SK-N-SH (cell line): ENCODE measurements at regions not wholly inside any gene's neighbourhood (a gene's known extent, or its start where the extent isn't known, plus 50 kb on each side); places are given as distances from the start of the nearest gene placed in this dataset.

Experiments used
- CTCF ChIA-PET: fragments of 300-600, 350-600 bp; formaldehyde crosslinking; extraction: SDS; loops from one replicate; lab custom pipeline; 2021; lab: Yijun Ruan, JAX
- POLR2A ChIA-PET: fragments of 350-600 bp; sonication (Branson Sonifier 250); formaldehyde crosslinking; extraction: SDS; loops from one replicate; lab custom pipeline; 2020; ENCODE audit warnings: antibody characterized with exemption, inconsistent platforms; lab: Yijun Ruan, JAX
- DNase-seq: peaks from one replicate; pipeline ENCODE4 v3.0.0; 2012
- H2AFZ ChIP-seq: fragments of 200-600 bp; sonication (generic); 2 replicates; pipeline ENCODE4 v1.8.1; 2016; ENCODE audit warnings: antibody characterized with exemption, mild to moderate bottlenecking, low read depth
- H3F3A ChIP-seq: fragments of 200-600 bp; sonication (generic); replicated peaks from 2 replicates; pipeline ENCODE3; 2016; ENCODE audit warnings: antibody characterized with exemption, mild to moderate bottlenecking; ENCODE audit not compliant: insufficient read depth
- H3K27ac ChIP-seq, 2 experiments: fragments of 200-500 bp in 1 of 2; fragments of 200-600 bp in 1 of 2; sonication (Bioruptor generic) in 1 of 2; sonication (generic), shearing (Covaris generic) in 1 of 2; 2 replicates each; pipeline versions ENCODE4 v1.5.1 to v1.6.1; 2014 to 2016; ENCODE audit warnings: low read depth in 2 of 2, inconsistent platforms in 1 of 2, low read length in 1 of 2, mild to moderate bottlenecking in 1 of 2, mixed read lengths in 1 of 2
- H3K27me3 ChIP-seq: fragments of 200-600 bp; sonication (generic), shearing (Covaris generic); 2 replicates; pipeline ENCODE4 v1.6.1; 2016; ENCODE audit warnings: mixed run types; ENCODE audit not compliant: insufficient read depth
- H3K36me3 ChIP-seq, 2 experiments: fragments of 200-500 bp in 1 of 2; fragments of 200-600 bp in 1 of 2; sonication (Bioruptor generic) in 1 of 2; sonication (generic) in 1 of 2; replicated peaks in 1 of 2; 2 replicates each; pipeline versions ENCODE3 to v1.5.1; 2014 to 2016; ENCODE audit warnings: low read length in 1 of 2, mild to moderate bottlenecking in 1 of 2; ENCODE audit not compliant: insufficient read depth in 2 of 2, control insufficient read depth in 1 of 2
- H3K4me1 ChIP-seq, 2 experiments: fragments of 200-500 bp in 1 of 2; fragments of 200-600 bp in 1 of 2; sonication (Bioruptor generic) in 1 of 2; sonication (generic), shearing (Covaris generic) in 1 of 2; 2 replicates each; pipeline versions ENCODE4 v1.5.1 to v1.6.1; 2014 to 2016; ENCODE audit warnings: low read depth in 1 of 2, low read length in 1 of 2, mixed run types in 1 of 2; ENCODE audit not compliant: insufficient read depth in 2 of 2, control insufficient read depth in 1 of 2
- H3K4me2 ChIP-seq: fragments of 200-600 bp; sonication (generic), shearing (Covaris generic); 2 replicates; pipeline ENCODE4 v1.6.1; 2017; ENCODE audit warnings: mixed run types
- H3K4me3 ChIP-seq, 2 experiments: fragments of 200-500 bp in 1 of 2; fragments of 200-600 bp in 1 of 2; sonication (Bioruptor generic) in 1 of 2; sonication (generic), shearing (Covaris generic) in 1 of 2; 2 replicates each; pipeline versions ENCODE4 v1.5.1 to v1.8.1; 2014 to 2016; ENCODE audit warnings: low read depth in 2 of 2, inconsistent platforms in 1 of 2, low read length in 1 of 2, mild to moderate bottlenecking in 1 of 2, mixed read lengths in 1 of 2, moderate library complexity in 1 of 2
- H3K79me2 ChIP-seq: fragments of 200-600 bp; sonication (generic); 2 replicates; pipeline ENCODE4 v1.8.1; 2017; ENCODE audit warnings: mild to moderate bottlenecking; ENCODE audit not compliant: insufficient read depth
- H3K9ac ChIP-seq: fragments of 200-600 bp; sonication (generic); 2 replicates; pipeline ENCODE4 v1.6.1; 2017; ENCODE audit warnings: mixed run types
- H3K9me2 ChIP-seq: fragments of 200-600 bp; sonication (generic); 2 replicates; pipeline ENCODE4 v1.6.1; 2017; ENCODE audit warnings: mixed run types
- H3K9me3 ChIP-seq: fragments of 200-600 bp; sonication (generic); 2 replicates; pipeline ENCODE4 v1.6.1; 2017; ENCODE audit warnings: mixed run types, mild to moderate bottlenecking, moderate library complexity
- H4K20me1 ChIP-seq: fragments of 200-600 bp; sonication (generic); 2 replicates; pipeline ENCODE4 v1.6.1; 2017; ENCODE audit warnings: mild to moderate bottlenecking, mixed run types; ENCODE audit not compliant: insufficient read depth
- ELF1 ChIP-seq: IDR thresholded peaks from 2 replicates; pipeline ENCODE4 v1.4.0; 2012
- EP300 ChIP-seq, 2 experiments: IDR thresholded peaks; 2 replicates each; pipeline versions ENCODE4 v1.4.0 to v1.6.1; 2012; ENCODE audit warnings: borderline replicate concordance in 1 of 2, low read depth in 1 of 2, low read length in 1 of 2
- EZH2phosphoT487 ChIP-seq: fragments of 200-600 bp; sonication (generic); IDR thresholded peaks from 2 replicates; pipeline ENCODE4 v1.6.1; 2017; ENCODE audit warnings: low read depth, mixed run types, mild to moderate bottlenecking, antibody characterized with exemption, moderate library complexity, borderline replicate concordance
- FOXJ3 ChIP-seq: sonication (generic); formaldehyde crosslinking; IDR thresholded peaks from 2 replicates; pipeline ENCODE4 v1.5.1; 2020; ENCODE audit warnings: mild to moderate bottlenecking, missing genetic modification reagents
- FOXM1 ChIP-seq: IDR thresholded peaks from 2 replicates; pipeline ENCODE4 v1.4.0; 2012; ENCODE audit warnings: low read depth, mild to moderate bottlenecking
- GABPA ChIP-seq: IDR thresholded peaks from 2 replicates; pipeline ENCODE4 v1.4.0; 2012; ENCODE audit warnings: low read depth, mild to moderate bottlenecking
- IRF3 ChIP-seq: fragments of 150-350 bp; IDR thresholded peaks from 2 replicates; pipeline ENCODE4 v1.6.1; 2016; ENCODE audit warnings: mild to moderate bottlenecking, low read depth, low read length
- JUND ChIP-seq: IDR thresholded peaks from 2 replicates; pipeline ENCODE4 v1.4.0; 2012
- MAX ChIP-seq: IDR thresholded peaks from 2 replicates; pipeline ENCODE4 v1.4.0; 2012; ENCODE audit warnings: low read depth
- NFIC ChIP-seq: IDR thresholded peaks from 2 replicates; pipeline ENCODE4 v1.4.0; 2012; ENCODE audit warnings: borderline replicate concordance
- NRF1 ChIP-seq: IDR thresholded peaks from 2 replicates; pipeline ENCODE4 v1.6.1; 2012; ENCODE audit warnings: low read depth, mild to moderate bottlenecking, low read length
- RAD21 ChIP-seq: IDR thresholded peaks from 2 replicates; pipeline ENCODE4 v1.6.1; 2012; ENCODE audit warnings: mild to moderate bottlenecking, low read length
- RFX5 ChIP-seq: IDR thresholded peaks from 2 replicates; pipeline ENCODE4 v1.6.1; 2012; ENCODE audit warnings: mild to moderate bottlenecking, improper control_type of control experiment, low read length
- SIN3A ChIP-seq: IDR thresholded peaks from 2 replicates; pipeline ENCODE4 v1.6.1; 2012; ENCODE audit warnings: low read depth, mild to moderate bottlenecking, low read length, moderate library complexity, borderline replicate concordance
- TCF12 ChIP-seq: IDR thresholded peaks from 2 replicates; pipeline ENCODE4 v1.4.0; 2012
- USF2 ChIP-seq: fragments of 150-350 bp; IDR thresholded peaks from 2 replicates; pipeline ENCODE4 v1.6.1; 2017; ENCODE audit warnings: antibody characterized with exemption, low read length, low read depth, borderline replicate concordance
- YY1 ChIP-seq: IDR thresholded peaks from 2 replicates; pipeline ENCODE4 v1.4.0; 2012; ENCODE audit warnings: low read depth, mild to moderate bottlenecking
- ZBTB33 ChIP-seq: IDR thresholded peaks from 2 replicates; pipeline ENCODE4 v1.4.0; 2012; ENCODE audit warnings: low read depth, borderline replicate concordance
- WGBS: methylation state at CpG from one replicate; pipeline ENCODE4 v1.1.6; 2017; ENCODE audit warnings: low lambda C conversion rate; 5-methylcytosine and 5-hydroxymethylcytosine counted together

- 10% methylated on average over 10 of the region's 10 CpGs for WGBS
- Histone ChIP-seq H4K20me1 (no peaks in the 10 kb centered on the region), H3K9me2 (no peaks in the 10 kb centered on the region), H3K9ac (no peak overlapping the region), H3K27ac (no peak overlapping the region), H3K4me1 (no peaks in the 10 kb centered on the region), H3F3A (no peaks in the 10 kb centered on the region), H3K27me3 (no peaks in the 10 kb centered on the region; the same call in 1 of the 2 replicates), H3K4me2 (no peak overlapping the region), H2AFZ (no peak overlapping the region), H3K4me3 (no peak overlapping the region), H3K79me2 (no peaks in the 10 kb centered on the region), H3K9me3 (no peaks in the 10 kb centered on the region), H3K36me3 (no peaks in the 10 kb centered on the region)
- TF ChIP-seq GABPA: no peak
- no peak for TF ChIP-seq TCF12
- ChIA-PET CTCF (no interaction called here), POLR2A (no interaction called here)
- no peak for DNase-seq
Measured at GRCh38 chr4:24210332-24210902, 320.6 kb upstream of the PPARGC1A start.

GRCh38 chr4:24209906-24210305 is 320.1 kb upstream of the PPARGC1A start:
- Histone ChIP-seq H3K4me2 (no peak overlapping the region), H2AFZ (no peak overlapping the region), H3K4me1 (no peaks in the 10 kb centered on the region), H4K20me1 (no peaks in the 10 kb centered on the region), H3K9ac (no peak overlapping the region), H3K9me2 (no peaks in the 10 kb centered on the region), H3K36me3 (no peaks in the 10 kb centered on the region), H3K79me2 (no peaks in the 10 kb centered on the region), H3K27me3 (no peaks in the 10 kb centered on the region; the same call in 1 of the 2 replicates), H3F3A (no peaks in the 10 kb centered on the region), H3K4me3 (no peak overlapping the region), H3K9me3 (no peaks in the 10 kb centered on the region), H3K27ac (no peak overlapping the region)
- ChIA-PET POLR2A (no interaction called here), CTCF (no interaction called here)
- no peak for DNase-seq
- 0% methylated on average over 1 of the region's 1 CpG for WGBS
- no peak for TF ChIP-seq NRF1
- TF ChIP-seq EZH2phosphoT487: no peak
- TF ChIP-seq MAX: no peak
- TF ChIP-seq FOXM1: no peak

GRCh38 chr4:24209131-24209530 is 319.3 kb upstream of the PPARGC1A start:
- TF ChIP-seq NRF1 (no peak), IRF3 (no peak), FOXJ3 (CRISPR knock-in tag) (no peak), SIN3A (no peak), EP300 (IDR thresholded peaks at IDR 0.05; ENCODE audit: borderline replicate concordance in 1 of 2, low read depth in 1 of 2, low read length in 1 of 2) (no peak), ELF1 (no peak), RAD21 (no peak), RFX5 (no peak), JUND (no peak), YY1 (no peak), ZBTB33 (no peak), USF2 (no peak), NFIC (no peak)
- no peak for DNase-seq
- H3K9ac ChIP-seq: no peak overlapping the region
- H3K27ac ChIP-seq: no peak overlapping the region
- no peaks in the 10 kb centered on the region for H3K79me2 ChIP-seq
- no peak overlapping the region for H3K4me3 ChIP-seq
- no peaks in the 10 kb centered on the region for H3F3A ChIP-seq
- H2AFZ ChIP-seq: no peak overlapping the region
- H3K9me2 ChIP-seq: no peaks in the 10 kb centered on the region
- H3K4me2 ChIP-seq: no peak overlapping the region
- H4K20me1 ChIP-seq: no peaks in the 10 kb centered on the region
- 47% methylated on average over 3 of the region's 3 CpGs for WGBS
- ChIA-PET CTCF (no interaction called here), POLR2A (no interaction called here)
- no peaks in the 10 kb centered on the region for H3K9me3 ChIP-seq
- H3K4me1 ChIP-seq: no peaks in the 10 kb centered on the region
- no peaks in the 10 kb centered on the region for H3K36me3 ChIP-seq
- no peaks in the 10 kb centered on the region for H3K27me3 ChIP-seq
